IgD-negative memory B cell (primary cell): ENCODE measurements at regions not wholly inside any gene's neighbourhood (a gene's known extent, or its start where the extent isn't known, plus 50 kb on each side); places are given as distances from the start of the nearest gene placed in this dataset.

Experiments used
- H3K27ac Mint-ChIP-seq, 3 donors: one replicate each; pipeline ENCODE4 v1.8.0; 2020 to 2022; ENCODE audit warnings: mild to moderate bottlenecking in 3 of 3, mixed read lengths in 3 of 3, moderate library complexity in 1 of 3
- H3K27me3 Mint-ChIP-seq: one replicate; pipeline ENCODE4 v1.8.0; 2021; ENCODE audit warnings: mixed read lengths
- H3K36me3 Mint-ChIP-seq: one replicate; pipeline ENCODE4 v1.8.0; 2020; ENCODE audit warnings: mild to moderate bottlenecking, mixed read lengths
- H3K4me1 Mint-ChIP-seq, 3 donors: one replicate each; pipeline ENCODE4 v1.8.0; 2020 to 2022; ENCODE audit warnings: mixed read lengths in 3 of 3, mild to moderate bottlenecking in 1 of 3
- H3K4me3 Mint-ChIP-seq, 4 donors: one replicate each; pipeline ENCODE4 v1.8.0; 2020 to 2022; ENCODE audit warnings: mild to moderate bottlenecking in 4 of 4, mixed read lengths in 4 of 4, moderate library complexity in 3 of 4
- H3K9me3 Mint-ChIP-seq, 3 donors: one replicate each; pipeline ENCODE4 v1.8.0; 2020 to 2021; ENCODE audit warnings: mixed read lengths in 3 of 3, mild to moderate bottlenecking in 1 of 3

GRCh38 chr5:103918668-103919367, 356.2 kb upstream of the NUDT12 start:
- H3K9me3 Mint-ChIP-seq: no peaks in the 10 kb centered on the region
- no peak overlapping the region for H3K27ac Mint-ChIP-seq
- no peak overlapping the region for H3K4me3 Mint-ChIP-seq
- H3K4me1 Mint-ChIP-seq: no peaks in the 10 kb centered on the region
- no peaks in the 10 kb centered on the region for H3K27me3 Mint-ChIP-seq
- no peaks in the 10 kb centered on the region for H3K36me3 Mint-ChIP-seq

DNA sequence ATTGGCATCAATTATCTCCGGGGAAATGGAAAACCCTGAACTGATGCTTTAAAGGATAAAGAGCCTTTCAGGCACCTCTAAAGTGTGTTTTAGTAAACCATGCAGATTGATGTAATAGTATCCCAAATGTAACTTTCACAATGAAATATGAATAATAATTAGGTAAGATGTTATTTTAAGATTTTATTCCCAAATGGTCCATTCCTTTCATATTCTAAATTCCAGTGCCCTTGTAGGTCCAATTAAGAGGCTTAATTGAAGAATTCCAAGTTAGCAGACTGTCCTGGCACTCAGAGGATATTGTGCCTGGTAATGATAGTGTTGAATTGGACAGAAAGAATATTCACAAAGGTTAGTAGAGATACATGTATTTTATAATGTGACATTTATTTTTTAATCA, 352.5 kb upstream of the NUDT12 start:
- Mint-ChIP-seq H3K4me1 (no peaks in the 10 kb centered on the region), H3K36me3 (no peaks in the 10 kb centered on the region), H3K4me3 (no peak overlapping the region), H3K27me3 (no peaks in the 10 kb centered on the region), H3K27ac (no peak overlapping the region), H3K9me3 (no peaks in the 10 kb centered on the region)

- Mint-ChIP-seq H3K4me3 (no peak overlapping the region), H3K4me1 (no peaks in the 10 kb centered on the region), H3K36me3 (no peaks in the 10 kb centered on the region), H3K9me3 (no peaks in the 10 kb centered on the region), H3K27me3 (no peaks in the 10 kb centered on the region), H3K27ac (no peak overlapping the region)
These were observed 348.2 kb upstream of the NUDT12 start for GRCh38 chr5:103910786-103911185.

DNA sequence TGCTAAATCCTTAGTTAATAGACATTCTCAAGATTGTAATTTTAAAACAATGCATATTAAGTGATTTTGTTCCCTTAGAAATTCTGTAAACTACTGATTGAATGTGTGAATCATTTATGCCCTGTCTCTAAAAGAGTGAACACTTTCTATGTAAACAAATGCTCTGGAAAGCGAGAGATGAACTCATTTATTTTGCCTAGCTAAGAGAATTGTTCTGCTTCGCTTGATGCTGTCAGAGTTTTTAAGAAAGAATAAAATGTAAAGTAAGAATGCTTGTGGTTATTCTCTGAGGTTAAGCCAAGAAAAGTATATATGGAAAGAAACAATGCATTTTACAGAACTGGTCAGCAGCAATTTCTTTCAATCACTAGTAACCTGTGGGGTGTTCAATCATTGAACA, 347.4 kb upstream of the NUDT12 start:
- Mint-ChIP-seq H3K36me3 (no peaks in the 10 kb centered on the region), H3K9me3 (peaks cover 0 to 2% (median 0%) of the 10 kb centered on the region in 3 donors), H3K4me1 (no peaks in the 10 kb centered on the region), H3K27me3 (no peaks in the 10 kb centered on the region), H3K27ac (no peak overlapping the region), H3K4me3 (no peak overlapping the region)

- peaks cover 0 to 2% (median 0%) of the 10 kb centered on the region in 3 donors for H3K9me3 Mint-ChIP-seq
- H3K27ac Mint-ChIP-seq: no peak overlapping the region
- no peak overlapping the region for H3K4me3 Mint-ChIP-seq
- no peaks in the 10 kb centered on the region for H3K27me3 Mint-ChIP-seq
- H3K36me3 Mint-ChIP-seq: no peaks in the 10 kb centered on the region
- no peaks in the 10 kb centered on the region for H3K4me1 Mint-ChIP-seq
These were observed 346.8 kb upstream of the NUDT12 start for GRCh38 chr5:103909391-103909790.

GRCh38 chr5:103908336-103909080, 345.9 kb upstream of the NUDT12 start:
- Mint-ChIP-seq H3K4me3 (no peak overlapping the region), H3K4me1 (no peaks in the 10 kb centered on the region), H3K36me3 (no peaks in the 10 kb centered on the region), H3K27me3 (no peaks in the 10 kb centered on the region), H3K9me3 (peaks cover 0 to 3% (median 2%) of the 10 kb centered on the region in 3 donors), H3K27ac (no peak overlapping the region)

GRCh38 chr5:103907001-103907400, 344.4 kb upstream of the NUDT12 start:
- no peaks in the 10 kb centered on the region for H3K27me3 Mint-ChIP-seq
- no peak overlapping the region for H3K27ac Mint-ChIP-seq
- no peak overlapping the region for H3K4me3 Mint-ChIP-seq
- H3K4me1 Mint-ChIP-seq: no peaks in the 10 kb centered on the region
- no peaks in the 10 kb centered on the region for H3K36me3 Mint-ChIP-seq
- peaks cover 0 to 4% (median 3%) of the 10 kb centered on the region in 3 donors for H3K9me3 Mint-ChIP-seq

- Mint-ChIP-seq H3K36me3 (no peaks in the 10 kb centered on the region), H3K4me3 (no peak overlapping the region), H3K27ac (no peak overlapping the region), H3K9me3 (peaks cover 0 to 5% (median 3%) of the 10 kb centered on the region in 3 donors), H3K27me3 (no peaks in the 10 kb centered on the region), H3K4me1 (no peaks in the 10 kb centered on the region)
These were observed 342.1 kb upstream of the NUDT12 start for GRCh38 chr5:103904651-103905050.

GRCh38 chr5:103902893-103903292, 340.3 kb upstream of the NUDT12 start:
- no peak overlapping the region for H3K27ac Mint-ChIP-seq
- H3K4me1 Mint-ChIP-seq: no peaks in the 10 kb centered on the region
- no peaks in the 10 kb centered on the region for H3K36me3 Mint-ChIP-seq
- H3K4me3 Mint-ChIP-seq: no peak overlapping the region
- H3K27me3 Mint-ChIP-seq: no peaks in the 10 kb centered on the region
- peaks cover 0 to 5% (median 3%) of the 10 kb centered on the region in 3 donors for H3K9me3 Mint-ChIP-seq

DNA sequence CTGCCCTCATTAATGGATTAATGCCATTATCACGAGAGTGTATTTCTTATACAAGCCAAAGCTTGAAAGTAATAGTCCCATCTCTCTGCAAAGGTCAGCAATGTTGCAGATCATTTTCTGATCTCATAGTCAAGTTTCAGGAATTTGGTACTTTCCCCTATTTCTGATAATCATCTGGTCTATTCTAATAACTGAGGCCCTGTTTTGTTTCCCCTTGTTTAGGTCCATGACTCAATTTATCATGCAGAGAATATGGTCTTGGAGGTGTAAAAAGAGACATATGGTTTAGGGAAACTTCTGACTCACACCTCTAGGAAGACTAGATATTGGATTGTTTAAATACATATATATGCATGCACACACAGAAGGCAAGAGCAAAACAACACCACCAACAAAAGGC, 339.3 kb upstream of the NUDT12 start:
- Mint-ChIP-seq H3K9me3 (peaks cover 0 to 5% (median 3%) of the 10 kb centered on the region in 3 donors), H3K36me3 (no peaks in the 10 kb centered on the region), H3K27ac (no peak overlapping the region), H3K4me3 (no peak overlapping the region), H3K27me3 (no peaks in the 10 kb centered on the region), H3K4me1 (no peaks in the 10 kb centered on the region)

GRCh38 chr5:103896593-103896992, 334.0 kb upstream of the NUDT12 start:
- H3K27ac Mint-ChIP-seq: no peak overlapping the region
- H3K36me3 Mint-ChIP-seq: no peaks in the 10 kb centered on the region
- no peaks in the 10 kb centered on the region for H3K9me3 Mint-ChIP-seq
- H3K4me1 Mint-ChIP-seq: no peaks in the 10 kb centered on the region
- H3K27me3 Mint-ChIP-seq: no peaks in the 10 kb centered on the region
- no peak overlapping the region for H3K4me3 Mint-ChIP-seq

DNA sequence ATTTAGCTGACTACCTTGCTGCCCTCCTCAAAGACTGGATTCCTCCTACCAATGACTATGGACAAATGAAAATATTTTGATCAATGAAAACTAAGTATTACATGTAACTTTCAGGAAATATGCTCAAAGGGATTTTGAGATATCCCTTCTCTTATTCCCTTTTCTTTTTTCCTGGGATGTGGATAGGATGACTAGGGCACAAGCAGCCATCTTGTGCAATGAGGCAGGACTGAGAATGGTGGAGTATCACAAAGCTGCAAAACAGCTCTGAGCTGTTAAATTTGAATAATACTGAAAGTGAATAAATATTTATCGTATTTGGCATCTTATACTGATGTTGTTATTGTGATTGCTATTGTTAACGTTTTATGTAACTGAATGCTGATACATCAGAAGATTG, 333.1 kb upstream of the NUDT12 start:
- no peak overlapping the region for H3K27ac Mint-ChIP-seq
- no peaks in the 10 kb centered on the region for H3K36me3 Mint-ChIP-seq
- no peaks in the 10 kb centered on the region for H3K9me3 Mint-ChIP-seq
- H3K4me3 Mint-ChIP-seq: no peak overlapping the region
- no peaks in the 10 kb centered on the region for H3K27me3 Mint-ChIP-seq
- no peaks in the 10 kb centered on the region for H3K4me1 Mint-ChIP-seq

GRCh38 chr5:103894882-103895281, 332.3 kb upstream of the NUDT12 start:
- Mint-ChIP-seq H3K4me1 (no peaks in the 10 kb centered on the region), H3K9me3 (no peaks in the 10 kb centered on the region), H3K27ac (no peak overlapping the region), H3K27me3 (no peaks in the 10 kb centered on the region), H3K4me3 (no peak overlapping the region), H3K36me3 (no peaks in the 10 kb centered on the region)

DNA sequence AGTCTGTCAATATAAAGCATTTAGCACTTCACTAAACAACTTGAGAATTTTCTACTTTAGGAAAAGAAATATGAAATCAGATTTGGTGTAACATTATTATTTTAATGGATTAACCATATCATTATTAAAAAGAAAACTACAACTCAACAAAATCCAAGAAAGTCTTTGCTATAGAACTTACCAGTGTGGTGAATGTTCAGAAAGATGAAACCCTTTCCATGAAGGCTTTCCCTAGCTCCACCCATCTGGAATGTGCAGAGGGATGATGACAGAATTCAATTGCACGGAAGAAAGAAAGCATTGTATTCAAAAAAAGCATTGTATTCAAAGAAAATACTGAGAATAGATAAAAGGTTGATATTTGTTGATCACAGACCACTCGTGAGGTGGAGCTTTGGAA, 328.6 kb upstream of the NUDT12 start:
- no peaks in the 10 kb centered on the region for H3K9me3 Mint-ChIP-seq
- no peak overlapping the region for H3K4me3 Mint-ChIP-seq
- no peaks in the 10 kb centered on the region for H3K36me3 Mint-ChIP-seq
- no peaks in the 10 kb centered on the region for H3K4me1 Mint-ChIP-seq
- no peaks in the 10 kb centered on the region for H3K27me3 Mint-ChIP-seq
- H3K27ac Mint-ChIP-seq: no peak overlapping the region

GRCh38 chr5:103890313-103890712, 327.7 kb upstream of the NUDT12 start:
- H3K27me3 Mint-ChIP-seq: no peaks in the 10 kb centered on the region
- no peaks in the 10 kb centered on the region for H3K9me3 Mint-ChIP-seq
- H3K4me3 Mint-ChIP-seq: no peak overlapping the region
- no peak overlapping the region for H3K27ac Mint-ChIP-seq
- H3K4me1 Mint-ChIP-seq: no peaks in the 10 kb centered on the region
- no peaks in the 10 kb centered on the region for H3K36me3 Mint-ChIP-seq
